LNCAP (cell line): ENCODE measurements at regions not wholly inside any gene's neighbourhood (a gene's known extent, or its start where the extent isn't known, plus 50 kb on each side); places are given as distances from the start of the nearest gene placed in this dataset.
A peak's percentile ranks its signal among the peaks of the same experiment; 100 is the strongest.

Experiments
- TF ChIP-seq, protein P1 (sequence below): fragments of 450-650 bp; IDR thresholded peaks from 2 replicates; pipeline ENCODE4 v1.5.1; 2017; ENCODE audit warnings: mild to moderate bottlenecking

DNA sequence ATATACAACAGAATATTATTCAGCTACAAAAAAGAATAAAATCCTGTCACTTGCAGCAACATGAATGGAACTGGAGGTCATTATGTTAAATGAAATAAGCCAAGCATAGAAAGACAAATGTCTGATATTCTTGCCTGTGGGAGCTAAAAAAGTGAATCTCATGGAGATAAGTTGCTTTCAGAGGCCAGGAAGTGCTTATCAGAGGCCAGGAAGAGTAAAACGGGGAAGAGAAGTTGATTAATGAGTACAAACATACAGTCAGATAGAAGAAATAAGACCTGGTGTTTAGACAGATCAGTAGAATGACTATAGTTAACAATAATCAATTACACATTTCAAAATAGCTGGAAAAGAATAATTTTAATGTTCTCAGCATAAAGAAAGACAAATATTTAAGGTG, 54.4 kb upstream of the CPHXL start:
- TF ChIP-seq, protein P1, sequence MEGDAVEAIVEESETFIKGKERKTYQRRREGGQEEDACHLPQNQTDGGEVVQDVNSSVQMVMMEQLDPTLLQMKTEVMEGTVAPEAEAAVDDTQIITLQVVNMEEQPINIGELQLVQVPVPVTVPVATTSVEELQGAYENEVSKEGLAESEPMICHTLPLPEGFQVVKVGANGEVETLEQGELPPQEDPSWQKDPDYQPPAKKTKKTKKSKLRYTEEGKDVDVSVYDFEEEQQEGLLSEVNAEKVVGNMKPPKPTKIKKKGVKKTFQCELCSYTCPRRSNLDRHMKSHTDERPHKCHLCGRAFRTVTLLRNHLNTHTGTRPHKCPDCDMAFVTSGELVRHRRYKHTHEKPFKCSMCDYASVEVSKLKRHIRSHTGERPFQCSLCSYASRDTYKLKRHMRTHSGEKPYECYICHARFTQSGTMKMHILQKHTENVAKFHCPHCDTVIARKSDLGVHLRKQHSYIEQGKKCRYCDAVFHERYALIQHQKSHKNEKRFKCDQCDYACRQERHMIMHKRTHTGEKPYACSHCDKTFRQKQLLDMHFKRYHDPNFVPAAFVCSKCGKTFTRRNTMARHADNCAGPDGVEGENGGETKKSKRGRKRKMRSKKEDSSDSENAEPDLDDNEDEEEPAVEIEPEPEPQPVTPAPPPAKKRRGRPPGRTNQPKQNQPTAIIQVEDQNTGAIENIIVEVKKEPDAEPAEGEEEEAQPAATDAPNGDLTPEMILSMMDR, result no peak

DNA sequence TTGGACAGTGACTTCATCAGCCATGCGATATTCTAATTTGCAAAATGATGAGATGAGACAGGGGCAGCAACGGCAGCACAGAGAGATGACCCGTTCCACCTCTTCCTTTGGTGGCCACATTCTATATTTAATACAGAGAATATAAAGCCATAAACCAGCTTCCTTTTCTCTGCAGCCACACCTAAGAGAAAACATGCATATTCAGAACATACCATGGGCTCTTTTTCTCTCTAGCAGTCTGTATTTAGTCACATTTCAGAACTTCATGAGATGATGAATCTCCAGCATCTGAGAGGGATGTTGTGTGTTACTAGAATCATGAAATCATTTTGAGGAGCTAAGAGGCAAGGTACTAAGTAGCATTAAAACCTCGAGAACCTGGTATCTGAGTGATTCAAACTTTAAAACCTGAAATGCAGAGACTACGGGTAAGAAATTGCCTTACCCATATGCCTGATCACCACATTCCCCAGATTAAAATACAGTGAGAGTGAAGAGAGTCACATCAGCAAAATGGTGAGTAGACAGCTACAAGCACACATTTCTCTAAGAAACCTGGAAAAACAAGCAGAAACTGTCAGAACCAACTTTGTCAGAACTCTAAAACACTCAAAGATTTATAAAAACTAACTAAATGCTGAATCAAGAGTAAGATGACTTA, 55.5 kb upstream of the CPHXL start:
- TF ChIP-seq, protein P1, result no peak

DNA sequence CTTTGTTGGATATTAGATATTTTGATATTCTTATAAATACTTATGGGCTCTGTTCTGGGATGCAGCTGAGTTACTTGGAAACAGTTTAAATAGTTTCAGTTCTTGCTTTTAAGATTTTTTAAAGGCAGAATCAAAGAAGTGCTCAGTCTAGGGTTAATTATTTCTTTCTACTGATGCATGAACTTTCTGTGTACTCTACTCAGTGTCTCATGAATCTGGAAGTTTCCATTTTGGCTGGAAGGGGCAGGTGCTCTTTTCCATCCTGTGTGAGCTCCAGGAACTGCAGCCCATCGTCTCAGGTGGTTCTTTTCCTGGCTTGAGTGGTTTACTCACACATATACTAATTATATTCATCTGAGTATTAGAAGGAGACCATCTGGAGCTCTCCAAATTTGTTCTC, 61.1 kb upstream of the CPHXL start:
- TF ChIP-seq, protein P1, result no peak

DNA sequence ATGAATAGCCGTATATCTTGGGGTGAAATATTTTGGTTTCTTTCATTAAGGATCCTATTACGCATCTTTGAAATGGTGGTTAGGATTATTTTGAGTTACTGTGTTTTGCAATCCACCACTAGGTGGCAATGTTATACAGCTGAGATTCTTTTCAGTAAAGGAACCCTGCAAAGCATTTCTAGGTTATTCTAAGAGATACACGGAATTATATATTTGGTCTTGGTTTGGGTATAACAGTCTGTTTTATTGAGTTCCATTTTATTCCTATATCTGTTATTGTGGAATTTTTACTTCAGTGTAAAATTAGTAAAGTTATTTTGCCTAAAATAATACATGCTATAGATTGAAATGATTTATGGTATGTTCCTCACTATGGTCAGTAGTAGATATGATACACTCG, 62.9 kb upstream of the CPHXL start:
- TF ChIP-seq, protein P1, result peak; percentile 87

DNA sequence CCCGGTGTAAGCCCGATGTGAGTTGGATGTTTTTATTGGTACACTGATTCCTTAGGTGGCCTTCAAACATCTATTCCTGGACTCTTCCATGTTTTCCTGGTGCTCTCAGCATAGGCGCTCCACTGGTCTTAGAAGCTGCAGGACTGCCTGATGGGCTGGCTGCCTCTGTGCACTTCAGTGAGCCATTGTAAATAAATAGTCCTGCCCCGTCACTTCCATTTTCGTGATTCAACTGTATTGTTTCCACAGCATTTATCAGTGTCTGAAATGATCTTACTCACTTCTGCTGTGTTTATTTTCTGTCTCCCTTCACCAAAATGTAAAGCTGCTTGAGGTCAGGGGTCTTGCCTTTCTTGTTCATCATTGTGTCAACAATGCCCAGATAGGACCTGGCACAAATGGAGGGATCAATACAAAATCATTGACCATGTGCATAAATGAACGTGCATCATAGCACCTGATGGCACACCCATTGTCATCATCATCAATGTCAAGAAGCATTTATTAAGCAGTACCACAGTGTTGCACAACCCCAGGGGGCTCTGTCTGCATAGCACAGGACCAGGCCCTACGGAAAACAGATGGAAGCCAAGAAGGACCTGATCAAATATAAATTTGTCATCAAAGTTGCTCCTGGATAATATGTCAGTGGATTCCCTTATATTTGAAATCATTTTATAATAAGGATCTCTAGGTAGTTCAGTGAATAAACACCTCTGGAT, 66.6 kb upstream of the CPHXL start:
- TF ChIP-seq, protein P1, result no peak

DNA sequence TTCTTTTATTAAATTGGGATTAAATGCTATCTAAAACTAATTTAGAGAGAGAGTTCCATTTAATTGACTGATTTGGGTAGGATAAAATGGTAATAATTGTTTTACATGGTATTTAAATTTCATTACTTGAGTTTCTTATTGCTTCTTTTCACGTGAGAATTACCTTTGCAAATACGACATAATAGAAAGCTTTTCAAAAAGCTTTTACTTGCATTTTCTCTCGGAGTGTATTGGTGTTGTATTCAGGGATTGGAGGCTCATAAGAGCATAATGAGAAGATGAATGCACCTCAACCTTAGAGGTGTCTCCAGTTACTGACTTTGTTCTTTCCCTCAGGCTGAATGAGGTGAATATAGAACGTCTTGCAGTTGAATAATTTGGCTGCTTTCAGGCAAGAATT, 67.4 kb upstream of the CPHXL start:
- TF ChIP-seq, protein P1, result no peak

DNA sequence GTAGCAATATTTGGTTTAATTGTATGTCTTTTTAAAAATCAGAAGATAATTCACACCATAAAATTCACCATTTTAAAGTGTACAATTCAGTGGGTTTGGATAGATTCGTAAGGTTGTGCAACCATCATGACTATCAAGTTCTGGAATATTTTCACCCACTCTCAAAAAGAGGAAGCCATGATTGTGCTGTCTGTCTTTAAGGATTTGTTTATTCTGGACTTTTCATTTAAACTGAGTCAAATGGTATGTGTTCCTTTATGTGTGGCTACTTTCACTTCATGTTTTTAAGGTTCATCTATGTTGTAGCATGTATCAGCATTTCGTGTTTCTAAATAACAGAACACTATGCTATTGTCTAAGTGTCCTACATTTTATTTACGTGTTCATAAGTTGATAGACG, 68.1 kb upstream of the CPHXL start:
- TF ChIP-seq, protein P1, result no peak
